Activated CD8-positive, alpha-beta T cell treated with anti-CD3 and anti-CD28 coated beads for 36 hours (primary cell): ENCODE measurements at regions not wholly inside any gene's neighbourhood (a gene's known extent, or its start where the extent isn't known, plus 50 kb on each side); places are given as distances from the start of the nearest gene placed in this dataset.

Source experiments
- ATAC-seq: fragments of 200-7000 bp; cut with Tn5 transposase; one replicate; pipeline ENCODE4 v1.10.0; 2021; ENCODE audit warnings: mild to moderate bottlenecking, moderate library complexity
- CTCF ChIA-PET: fragments of 350-600 bp; sonication (Branson Sonifier 250); formaldehyde crosslinking; loops from one replicate; lab custom pipeline; 2021; ENCODE audit warnings: antibody characterized with exemption; lab: Charles Lee
- POLR2A ChIA-PET: fragments of 350-600 bp; sonication (Branson Sonifier 250); formaldehyde crosslinking; loops from one replicate; lab custom pipeline; 2021; ENCODE audit warnings: antibody characterized with exemption; lab: Charles Lee
- DNase-seq: peaks from one replicate; pipeline ENCODE4 v3.0.0-alpha.2; 2020
- H3K27ac Mint-ChIP-seq: one replicate; pipeline ENCODE4 v1.8.0; 2021; ENCODE audit warnings: mild to moderate bottlenecking, mixed read lengths
- H3K27me3 Mint-ChIP-seq: one replicate; pipeline ENCODE4 v1.8.0; 2021; ENCODE audit warnings: mixed read lengths
- H3K36me3 Mint-ChIP-seq: one replicate; pipeline ENCODE4 v1.8.0; 2021; ENCODE audit warnings: low read depth, mixed read lengths
- H3K4me1 Mint-ChIP-seq: one replicate; pipeline ENCODE4 v1.8.0; 2021; ENCODE audit warnings: low read depth, mixed read lengths
- H3K4me3 Mint-ChIP-seq: one replicate; pipeline ENCODE4 v1.8.0; 2021; ENCODE audit warnings: mild to moderate bottlenecking, moderate library complexity, mixed read lengths
- H3K9me3 Mint-ChIP-seq: one replicate; pipeline ENCODE4 v1.8.0; 2021; ENCODE audit warnings: mixed read lengths
- intact Hi-C: fragments of 100-400 bp; cut with micrococcal nuclease; formaldehyde crosslinking; loops from one replicate; pipeline ENCODE4 v1.10.0; 2022
- TF ChIP-seq, protein P1 (sequence below): fragments of 200-600 bp; IDR thresholded peaks from one replicate; pipeline ENCODE4 v1.8.0; 2022; ENCODE audit warnings: antibody characterized with exemption, mild to moderate bottlenecking

DNA sequence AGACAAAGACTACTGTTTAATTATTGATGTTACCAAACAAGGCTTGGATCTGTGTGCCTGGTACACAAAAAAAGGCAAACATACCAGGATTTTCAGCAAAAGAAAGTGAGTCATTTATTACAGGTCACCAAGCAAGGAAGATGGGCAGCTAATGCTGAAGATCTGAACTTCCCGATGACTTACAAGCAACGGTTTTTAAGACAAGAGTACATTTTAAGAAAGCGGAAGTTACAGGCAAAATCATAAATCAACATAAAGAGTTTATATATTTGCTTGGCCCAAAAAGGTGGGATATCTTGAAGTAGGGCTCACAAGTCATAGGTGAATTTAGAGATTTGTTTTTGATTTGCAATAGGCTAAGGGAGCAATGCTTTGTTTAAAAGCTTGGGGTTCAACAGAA, 125.4 kb upstream of the SPATA16 start:
- ChIA-PET CTCF (no interaction called here), POLR2A (no interaction called here)
- H3K27me3 Mint-ChIP-seq: no peaks in the 10 kb centered on the region
- no peaks in the 10 kb centered on the region for H3K9me3 Mint-ChIP-seq
- no peak for ATAC-seq
- DNase-seq: no peak
- TF ChIP-seq, protein P1, sequence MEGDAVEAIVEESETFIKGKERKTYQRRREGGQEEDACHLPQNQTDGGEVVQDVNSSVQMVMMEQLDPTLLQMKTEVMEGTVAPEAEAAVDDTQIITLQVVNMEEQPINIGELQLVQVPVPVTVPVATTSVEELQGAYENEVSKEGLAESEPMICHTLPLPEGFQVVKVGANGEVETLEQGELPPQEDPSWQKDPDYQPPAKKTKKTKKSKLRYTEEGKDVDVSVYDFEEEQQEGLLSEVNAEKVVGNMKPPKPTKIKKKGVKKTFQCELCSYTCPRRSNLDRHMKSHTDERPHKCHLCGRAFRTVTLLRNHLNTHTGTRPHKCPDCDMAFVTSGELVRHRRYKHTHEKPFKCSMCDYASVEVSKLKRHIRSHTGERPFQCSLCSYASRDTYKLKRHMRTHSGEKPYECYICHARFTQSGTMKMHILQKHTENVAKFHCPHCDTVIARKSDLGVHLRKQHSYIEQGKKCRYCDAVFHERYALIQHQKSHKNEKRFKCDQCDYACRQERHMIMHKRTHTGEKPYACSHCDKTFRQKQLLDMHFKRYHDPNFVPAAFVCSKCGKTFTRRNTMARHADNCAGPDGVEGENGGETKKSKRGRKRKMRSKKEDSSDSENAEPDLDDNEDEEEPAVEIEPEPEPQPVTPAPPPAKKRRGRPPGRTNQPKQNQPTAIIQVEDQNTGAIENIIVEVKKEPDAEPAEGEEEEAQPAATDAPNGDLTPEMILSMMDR: no peak
- no peak overlapping the region for H3K27ac Mint-ChIP-seq
- intact Hi-C loops: no loop called here
- H3K36me3 Mint-ChIP-seq: no peaks in the 10 kb centered on the region
- H3K4me1 Mint-ChIP-seq: no peaks in the 10 kb centered on the region
- H3K4me3 Mint-ChIP-seq: no peak overlapping the region

DNA sequence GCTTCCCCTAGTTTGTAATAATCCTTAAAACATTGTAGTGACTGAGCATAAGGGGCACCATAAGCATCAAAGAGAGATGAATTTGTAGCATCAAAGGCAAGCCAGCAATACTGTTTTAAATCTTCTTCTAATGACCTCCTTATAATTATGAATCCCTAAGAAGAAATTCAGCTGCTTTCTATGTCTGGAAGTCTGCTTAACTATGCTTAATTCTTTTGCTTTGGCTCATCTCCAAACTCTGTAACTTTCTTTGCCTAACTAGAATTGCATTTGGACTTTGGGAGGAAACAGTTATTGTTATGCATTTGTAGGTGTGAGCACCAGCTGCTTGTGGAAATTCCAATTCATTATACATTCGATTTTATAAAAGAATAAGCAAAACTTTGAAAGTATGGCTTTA, 117.7 kb upstream of the SPATA16 start:
- intact Hi-C loops: no loop called here
- ATAC-seq (no peak), DNase-seq (no peak)
- POLR2A ChIA-PET: no interaction called here
- H3K4me1 Mint-ChIP-seq: no peaks in the 10 kb centered on the region
- no peaks in the 10 kb centered on the region for H3K9me3 Mint-ChIP-seq
- H3K4me3 Mint-ChIP-seq: no peak overlapping the region
- CTCF ChIA-PET: no interaction called here
- H3K27ac Mint-ChIP-seq: no peak overlapping the region
- TF ChIP-seq, protein P1: no peak
- H3K27me3 Mint-ChIP-seq: no peaks in the 10 kb centered on the region
- no peaks in the 10 kb centered on the region for H3K36me3 Mint-ChIP-seq

DNA sequence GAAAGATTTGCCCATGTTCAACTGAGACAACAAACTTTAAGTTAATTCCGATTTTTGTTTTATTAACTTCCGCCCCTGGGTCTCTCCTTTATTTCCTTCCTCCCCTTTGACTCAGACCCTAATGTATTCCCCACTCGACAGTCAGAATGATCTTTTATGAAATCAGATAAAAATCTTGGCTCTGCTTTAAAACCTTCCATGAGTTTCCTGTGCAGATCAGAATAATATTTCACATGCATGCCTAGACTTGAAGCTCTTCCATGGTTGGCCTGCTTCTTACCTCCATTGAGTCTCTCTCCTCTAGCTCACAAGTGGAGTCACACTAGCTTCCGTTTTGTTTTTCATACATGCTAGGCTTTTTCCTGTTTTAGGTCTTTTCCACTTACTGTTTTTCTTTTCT, 116.8 kb upstream of the SPATA16 start:
- ATAC-seq (no peak), DNase-seq (no peak)
- Mint-ChIP-seq H3K9me3 (no peaks in the 10 kb centered on the region), H3K36me3 (no peaks in the 10 kb centered on the region), H3K27ac (no peak overlapping the region), H3K4me3 (no peak overlapping the region), H3K4me1 (no peaks in the 10 kb centered on the region), H3K27me3 (no peaks in the 10 kb centered on the region)
- ChIA-PET CTCF (no interaction called here), POLR2A (no interaction called here)
- intact Hi-C loops: no loop called here
- TF ChIP-seq, protein P1: no peak

DNA sequence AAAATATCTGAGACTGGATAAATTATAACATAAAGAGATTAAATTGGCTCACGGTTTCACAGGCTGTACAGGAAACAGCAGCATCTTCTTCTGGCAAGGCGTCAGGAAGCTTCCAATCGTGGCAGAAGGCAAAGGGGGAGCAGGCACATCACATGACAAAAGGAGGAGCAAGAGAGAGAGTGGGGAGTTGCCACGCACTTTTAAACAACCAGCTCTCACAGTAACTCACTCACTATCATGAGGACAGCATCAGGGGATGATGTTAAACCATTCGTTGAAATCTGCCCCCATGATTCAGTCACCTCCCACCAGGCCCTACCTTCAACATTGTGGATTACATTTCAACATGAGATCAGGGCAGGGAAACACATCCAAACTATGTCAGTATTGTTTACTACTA, 114.5 kb upstream of the SPATA16 start:
- H3K9me3 Mint-ChIP-seq: no peaks in the 10 kb centered on the region
- no peak overlapping the region for H3K4me3 Mint-ChIP-seq
- ChIA-PET CTCF (no interaction called here), POLR2A (no interaction called here)
- H3K27ac Mint-ChIP-seq: no peak overlapping the region
- no peak for ATAC-seq
- H3K36me3 Mint-ChIP-seq: no peaks in the 10 kb centered on the region
- intact Hi-C loops: no loop called here
- no peak for DNase-seq
- TF ChIP-seq, protein P1: no peak
- H3K27me3 Mint-ChIP-seq: no peaks in the 10 kb centered on the region
- no peaks in the 10 kb centered on the region for H3K4me1 Mint-ChIP-seq

DNA sequence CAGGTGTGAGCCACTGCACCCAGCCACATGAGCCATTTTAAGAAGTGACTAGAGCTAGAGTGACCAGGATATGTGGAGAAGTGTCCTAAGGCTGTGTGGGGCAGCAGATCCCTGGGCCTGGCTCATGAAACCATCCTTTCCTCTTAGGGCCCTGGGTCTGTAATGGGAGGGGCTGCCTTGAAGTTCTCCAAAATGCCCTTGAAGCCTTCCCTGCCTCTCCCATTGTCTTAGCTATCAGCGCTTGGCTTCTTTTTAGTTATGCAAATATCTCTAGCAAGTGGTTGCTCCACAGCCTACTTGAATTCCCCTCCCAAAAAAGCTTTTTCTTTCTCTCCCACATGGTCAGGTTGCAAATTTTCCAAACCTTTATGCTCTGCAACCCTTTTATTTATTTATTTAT, 112.4 kb upstream of the SPATA16 start:
- TF ChIP-seq, protein P1: no peak
- no peaks in the 10 kb centered on the region for H3K4me1 Mint-ChIP-seq
- ChIA-PET POLR2A (no interaction called here), CTCF (no interaction called here)
- no peaks in the 10 kb centered on the region for H3K36me3 Mint-ChIP-seq
- H3K4me3 Mint-ChIP-seq: no peak overlapping the region
- no peak for ATAC-seq
- intact Hi-C loops: no loop called here
- DNase-seq: no peak
- H3K27ac Mint-ChIP-seq: no peak overlapping the region
- H3K27me3 Mint-ChIP-seq: no peaks in the 10 kb centered on the region
- H3K9me3 Mint-ChIP-seq: no peaks in the 10 kb centered on the region
